GM13977 (cell line): ENCODE measurements at regions not wholly inside any gene's neighbourhood (a gene's known extent, or its start where the extent isn't known, plus 50 kb on each side); places are given as distances from the start of the nearest gene placed in this dataset.

Experiments
- DNase-seq: peaks from one replicate; pipeline ENCODE4 v3.0.0; 2012; ENCODE audit warnings: low spot score
- CTCF ChIP-seq: IDR thresholded peaks from 2 replicates; pipeline ENCODE4 v1.5.1; 2012; ENCODE audit warnings: mild to moderate bottlenecking, control low read depth; ENCODE audit not compliant: insufficient read depth; ENCODE audit errors: extremely low read depth, missing control alignments
- in situ Hi-C: fragments of 300-500 bp; cut with MboI; formaldehyde crosslinking; loops from one replicate; pipeline ENCODE4 v1.12.0; 2022; ENCODE audit warnings: low sequenced_read_pairs, low pct_unique_long_range_greater_than_20kb, mixed read lengths, inconsistent platforms; ENCODE audit not compliant: unreplicated experiment

GRCh38 chr2:17255071-17255470, 263.2 kb downstream of the RAD51AP2 start:
- no peak for DNase-seq
- TF ChIP-seq CTCF: no peak
- in situ Hi-C loops: no loop called here

DNA sequence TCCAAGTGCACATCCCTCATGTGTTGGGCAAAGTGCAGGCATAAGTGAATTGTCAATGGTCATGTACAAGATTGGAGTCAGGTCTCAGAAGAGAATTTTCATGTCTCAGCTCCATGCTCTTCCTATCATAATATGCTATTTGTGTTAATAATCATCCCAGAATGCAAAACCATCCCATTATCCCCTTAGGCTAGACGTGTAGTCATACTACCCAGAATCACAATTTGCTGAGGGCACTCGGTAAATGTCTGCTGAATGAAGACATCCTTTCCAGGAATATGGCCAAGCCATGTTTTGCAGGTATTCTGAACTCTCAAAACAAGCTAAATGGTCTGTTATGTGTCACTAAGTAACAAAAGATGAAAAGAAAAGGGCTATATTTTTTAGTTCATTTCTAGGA, 263.8 kb downstream of the RAD51AP2 start:
- DNase-seq: no peak
- in situ Hi-C loops: no loop called here
- TF ChIP-seq CTCF: no peak

DNA sequence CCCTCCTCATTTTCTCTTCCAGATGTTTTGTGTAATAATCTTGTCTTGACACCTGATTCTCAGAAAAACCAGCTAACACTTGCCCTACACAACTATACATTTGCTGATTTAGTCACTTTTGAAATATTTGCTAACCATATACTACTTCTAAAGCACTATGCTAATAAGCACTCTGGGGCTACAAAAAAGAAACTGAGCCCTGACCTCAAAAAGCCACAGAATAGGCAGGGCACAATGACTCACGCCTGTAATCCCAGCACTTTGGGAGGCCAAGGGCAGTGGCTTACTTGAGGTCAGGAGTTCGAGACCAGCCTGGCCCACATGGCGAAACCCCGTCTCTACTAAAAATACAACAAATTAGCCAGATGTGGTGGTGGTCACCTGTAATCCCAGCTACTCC, 266.0 kb downstream of the RAD51AP2 start:
- DNase-seq: no peak
- in situ Hi-C loops: no loop called here
- no peak for TF ChIP-seq CTCF

- no peak for TF ChIP-seq CTCF
- DNase-seq: no peak
- in situ Hi-C loops: no loop called here
Observed at GRCh38 chr2:17251171-17251570, 267.1 kb downstream of the RAD51AP2 start.

DNA sequence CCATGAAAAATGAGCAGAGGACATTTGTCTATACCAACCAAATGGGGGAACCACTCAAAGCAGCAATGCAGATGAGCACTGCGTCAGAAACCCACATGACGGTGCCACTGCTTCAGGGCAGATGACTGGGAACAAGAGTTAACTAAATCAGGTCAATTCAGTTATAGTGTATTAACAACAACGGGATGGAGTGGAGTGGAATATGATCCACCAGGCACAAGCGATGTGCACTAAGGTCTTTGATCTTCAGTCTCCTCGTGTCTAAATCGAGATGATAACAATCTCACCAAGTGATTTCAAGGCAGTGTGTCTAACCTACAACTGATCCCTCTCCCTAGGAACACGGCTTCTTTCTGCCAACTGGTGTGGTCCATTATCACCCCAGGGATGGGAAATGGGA, 269.0 kb downstream of the RAD51AP2 start:
- in situ Hi-C loops: no loop called here
- DNase-seq: no peak

GRCh38 chr2:17245906-17246305, 272.3 kb downstream of the RAD51AP2 start:
- no peak for TF ChIP-seq CTCF
- in situ Hi-C loops: no loop called here
- DNase-seq: no peak

More for the DNA sequence above, 269.0 kb downstream of the RAD51AP2 start:
- TF ChIP-seq CTCF: no peak
